Hematopoietic multipotent progenitor cell treated with erythropoietin and hydrocortisone succinate and interleukin-3 and kit ligand, for 17 days (in vitro differentiated cells): ENCODE measurements at regions not wholly inside any gene's neighbourhood (a gene's known extent, or its start where the extent isn't known, plus 50 kb on each side); places are given as distances from the start of the nearest gene placed in this dataset.
"Not testable (repeated sequence)": the region's sequence is repeated elsewhere in the genome, so short reads cannot be mapped to it uniquely, and the experiment has no call there.

ENCODE experiments used
- DNase-seq: peaks from one replicate; pipeline ENCODE4 v3.0.0-alpha.2; 2015; ENCODE audit warnings: low spot score

DNA sequence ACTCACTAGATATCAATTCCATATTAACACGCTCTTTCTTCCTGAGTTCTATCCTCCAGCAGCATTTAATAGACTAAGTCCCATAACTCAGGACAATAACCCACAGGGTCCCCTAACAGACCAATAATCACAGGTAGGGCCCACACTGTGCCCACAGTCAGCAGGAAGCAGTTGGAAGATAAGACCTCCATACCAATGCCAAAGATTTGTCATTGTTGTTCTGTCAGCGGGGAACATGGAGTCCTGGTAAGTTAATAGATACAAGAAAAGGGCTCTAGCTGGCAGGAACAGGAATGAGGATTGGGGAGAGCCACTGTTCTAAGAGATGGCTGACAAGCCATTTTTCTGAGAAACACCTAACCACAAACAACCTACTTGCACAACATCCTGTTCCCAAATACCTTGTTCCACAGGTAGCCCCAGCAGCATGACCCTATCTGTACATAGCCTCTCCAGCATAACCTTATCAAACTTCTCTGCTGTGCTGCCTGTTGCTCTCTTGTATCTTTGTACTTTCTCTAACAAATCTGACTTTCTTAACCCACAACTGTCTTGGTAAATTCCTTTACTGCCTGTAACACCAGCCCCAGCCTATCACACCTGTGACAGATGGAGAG lies 142.0 kb upstream of the KCNJ15 start:
- no peak for DNase-seq

DNA sequence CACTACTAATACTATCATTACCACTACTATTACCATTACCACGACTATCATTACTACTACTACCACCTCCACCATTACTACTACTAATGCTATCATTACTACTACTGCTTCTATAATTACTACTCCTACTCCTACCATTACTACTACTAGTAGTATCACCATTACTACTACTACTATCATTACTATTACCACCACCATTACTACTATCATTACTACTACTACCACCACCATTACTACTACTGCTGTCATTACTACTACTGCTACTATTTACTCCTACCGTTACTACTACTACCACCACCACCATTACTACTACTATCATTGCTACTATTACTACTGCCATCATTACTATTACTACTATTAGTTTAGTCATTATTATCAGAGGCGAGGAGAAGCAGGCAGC lies 140.9 kb upstream of the KCNJ15 start:
- DNase-seq: no peak

GRCh38 chr21:38119793-38120192 lies 137.0 kb upstream of the KCNJ15 start:
- no peak for DNase-seq

GRCh38 chr21:38120679-38120983 lies 136.2 kb upstream of the KCNJ15 start:
- DNase-seq: not testable (repeated sequence)

GRCh38 chr21:38120984-38121855 lies 135.6 kb upstream of the KCNJ15 start:
- no peak for DNase-seq

DNA sequence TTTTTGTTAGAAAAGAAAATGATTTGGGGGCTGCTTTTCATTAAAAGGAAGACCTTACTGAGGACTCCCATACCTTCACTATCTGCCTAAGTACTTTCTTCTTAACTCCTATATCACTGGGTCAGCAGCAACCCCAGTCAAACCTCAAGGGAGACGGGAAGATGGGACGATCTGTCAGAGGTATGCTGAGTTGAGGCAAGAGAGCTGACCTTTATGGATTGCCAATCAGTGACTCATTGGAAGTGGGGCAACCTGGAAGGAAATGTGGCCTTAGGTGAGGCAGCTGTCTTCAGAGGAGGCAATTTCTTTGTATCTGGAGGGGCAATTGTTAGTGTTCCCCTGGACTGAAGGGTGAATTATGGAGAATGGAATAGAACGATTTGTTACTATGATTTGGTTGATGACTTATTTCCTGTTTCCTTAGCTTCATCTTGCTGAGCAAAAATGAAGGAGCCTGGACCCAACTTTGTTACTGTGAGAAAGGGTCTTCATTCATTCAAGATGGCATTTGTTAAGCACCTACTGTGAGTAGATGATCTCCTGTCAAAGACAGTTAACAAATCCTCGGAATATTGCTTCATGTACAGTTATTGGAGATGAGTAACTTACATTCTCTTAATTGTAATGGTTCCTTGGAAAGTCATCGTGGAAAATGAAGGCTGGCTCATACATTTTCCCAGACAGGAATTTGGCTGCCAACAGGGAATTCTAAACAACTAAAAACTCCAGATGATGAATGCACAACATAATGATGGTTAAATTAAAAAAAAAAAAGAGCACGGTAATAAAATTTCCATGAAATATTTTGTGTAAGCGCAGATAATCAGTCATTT lies 134.7 kb upstream of the KCNJ15 start:
- no peak for DNase-seq

GRCh38 chr21:38123626-38124025 lies 133.2 kb upstream of the KCNJ15 start:
- no peak for DNase-seq

- DNase-seq: no peak
Observed at GRCh38 chr21:38126666-38127303, 130.0 kb upstream of the KCNJ15 start.

DNA sequence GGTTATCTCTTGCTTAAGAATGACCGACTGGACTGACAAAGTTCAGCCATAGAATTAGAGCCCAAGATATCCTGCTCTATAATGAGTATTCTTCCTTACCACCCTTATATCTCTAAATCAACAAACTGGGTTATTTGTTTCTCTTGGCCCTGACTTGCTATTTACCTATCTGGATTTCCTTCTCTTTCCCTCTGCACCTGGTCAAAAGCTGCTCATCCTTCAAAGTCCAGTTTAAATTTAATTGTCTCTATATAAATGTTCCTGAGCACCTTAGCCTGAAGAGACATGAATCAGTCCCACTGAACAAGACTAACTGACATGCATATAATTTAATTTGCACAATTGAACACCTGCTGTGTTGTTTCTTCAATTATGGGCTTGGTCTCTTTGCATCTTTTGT lies 127.1 kb upstream of the KCNJ15 start:
- no peak for DNase-seq

GRCh38 chr21:38133240-38133639 lies 123.6 kb upstream of the KCNJ15 start:
- no peak for DNase-seq

- DNase-seq: no peak
Observed at GRCh38 chr21:38134084-38134873, 122.5 kb upstream of the KCNJ15 start.

DNA sequence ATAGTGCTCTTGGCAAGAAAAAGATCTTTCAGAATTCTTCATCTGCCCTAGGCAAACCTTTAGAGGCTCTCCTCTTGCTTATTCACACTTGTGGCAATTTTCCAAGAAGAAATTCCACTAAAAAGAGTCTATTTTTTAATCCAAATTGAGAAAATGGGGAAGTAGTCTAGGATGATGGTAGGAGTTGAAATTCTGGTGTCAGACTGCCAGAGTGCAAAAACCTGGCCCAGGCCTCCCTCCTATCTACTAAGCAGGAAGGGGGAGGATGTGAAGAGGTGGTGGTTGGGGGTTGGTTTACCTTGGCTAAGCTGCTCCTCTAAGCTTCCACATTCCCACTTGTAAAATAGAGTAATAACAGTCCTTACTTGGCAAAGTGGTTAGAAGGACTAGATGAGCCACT lies 120.6 kb upstream of the KCNJ15 start:
- no peak for DNase-seq

DNA sequence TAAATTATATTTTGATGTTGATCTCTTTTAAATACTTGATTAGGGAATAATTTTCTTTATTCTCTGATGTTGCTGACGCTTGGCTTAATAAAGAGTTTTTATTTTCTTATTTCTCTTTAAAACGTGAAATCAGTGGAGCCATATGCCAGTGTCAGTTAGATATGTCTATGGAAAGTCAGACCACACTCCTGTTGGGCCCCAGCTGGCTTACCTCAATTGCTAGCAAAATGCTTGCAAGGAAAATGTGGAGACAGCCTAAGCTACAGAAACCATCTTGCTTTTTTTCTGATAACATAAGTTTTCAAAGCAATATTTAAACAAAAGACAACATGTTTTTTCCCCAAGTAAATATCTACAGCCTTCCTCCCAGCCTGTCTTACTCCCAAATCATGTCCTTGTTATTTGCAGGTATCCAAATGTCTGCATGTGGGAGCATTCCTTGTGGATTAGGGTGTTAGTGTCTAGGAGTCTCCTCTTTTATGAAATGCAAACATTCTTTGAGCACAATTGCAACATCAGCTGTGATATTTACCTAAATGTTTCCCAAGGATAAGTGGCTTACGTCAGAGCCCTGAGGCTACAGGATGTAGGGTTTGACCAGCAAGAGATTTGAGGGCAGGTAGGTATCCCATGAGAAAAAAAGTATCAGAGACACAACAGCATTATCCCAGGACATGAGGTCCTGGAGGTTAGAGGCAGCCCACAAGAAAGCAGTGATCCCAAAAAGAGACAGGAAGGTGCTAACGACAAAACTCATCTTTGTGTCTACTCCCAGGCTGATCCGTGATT lies 117.2 kb upstream of the KCNJ15 start:
- no peak for DNase-seq

GRCh38 chr21:38140207-38140903 lies 116.4 kb upstream of the KCNJ15 start:
- no peak for DNase-seq

DNA sequence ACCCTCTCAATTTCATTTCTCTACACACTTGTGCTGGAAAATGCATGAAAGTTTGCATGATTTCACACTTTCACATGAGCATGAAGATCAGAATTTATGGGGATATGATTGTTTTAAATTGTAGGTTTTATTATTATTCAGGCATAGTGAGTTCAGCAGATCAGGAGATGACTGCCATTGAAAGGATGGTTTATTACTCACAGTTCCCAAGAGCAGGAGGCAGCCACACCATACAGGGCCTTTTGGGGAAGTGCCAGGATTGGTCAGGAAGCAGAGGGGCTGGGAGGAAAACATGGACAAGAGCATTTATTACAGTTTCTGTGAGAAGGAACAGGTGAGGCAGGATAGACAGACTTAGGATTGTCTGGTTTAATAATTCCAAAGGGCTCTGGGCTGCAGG lies 114.6 kb upstream of the KCNJ15 start:
- DNase-seq: no peak

DNA sequence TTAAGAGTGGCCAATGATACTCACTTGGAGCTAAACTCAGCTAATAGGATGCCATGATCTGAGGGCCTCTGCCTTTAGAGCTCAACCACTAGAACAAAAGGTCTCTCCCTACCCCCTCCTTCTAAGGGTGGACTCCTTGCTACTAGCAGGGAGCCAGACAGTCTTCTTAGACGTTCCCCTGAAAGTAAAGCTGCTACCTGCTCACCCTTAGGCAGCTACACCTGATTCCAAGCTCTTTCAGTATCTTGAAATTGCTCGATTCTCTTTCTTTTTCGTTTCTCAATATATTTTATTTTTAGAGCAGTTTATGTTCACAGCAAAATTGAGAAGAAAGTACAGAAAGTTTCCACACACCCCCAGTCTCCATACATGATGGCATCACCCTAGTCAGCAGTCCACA lies 112.6 kb upstream of the KCNJ15 start:
- no peak for DNase-seq

DNA sequence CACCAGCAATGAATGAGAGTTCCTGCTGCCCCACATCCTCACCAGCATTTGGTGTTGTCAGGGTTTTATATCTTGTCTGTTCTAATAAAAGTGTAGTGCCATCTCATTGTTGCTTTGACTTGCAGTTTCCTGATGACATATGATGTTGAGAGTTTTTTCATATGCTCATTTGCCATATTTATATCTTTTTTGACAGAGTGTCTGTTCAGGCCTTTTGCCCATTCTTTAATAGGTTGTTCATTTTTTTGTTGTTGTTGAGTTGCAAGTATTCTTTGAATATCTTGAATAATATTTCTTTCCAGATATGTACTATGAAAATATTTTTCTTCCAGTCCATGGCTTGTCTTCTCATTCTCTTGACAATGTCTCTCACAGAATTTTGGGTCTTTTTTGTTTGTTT lies 111.7 kb upstream of the KCNJ15 start:
- no peak for DNase-seq

GRCh38 chr21:38147391-38147790 lies 109.4 kb upstream of the KCNJ15 start:
- no peak for DNase-seq

- DNase-seq: no peak
Observed at GRCh38 chr21:38148046-38148445, 108.7 kb upstream of the KCNJ15 start.

DNA sequence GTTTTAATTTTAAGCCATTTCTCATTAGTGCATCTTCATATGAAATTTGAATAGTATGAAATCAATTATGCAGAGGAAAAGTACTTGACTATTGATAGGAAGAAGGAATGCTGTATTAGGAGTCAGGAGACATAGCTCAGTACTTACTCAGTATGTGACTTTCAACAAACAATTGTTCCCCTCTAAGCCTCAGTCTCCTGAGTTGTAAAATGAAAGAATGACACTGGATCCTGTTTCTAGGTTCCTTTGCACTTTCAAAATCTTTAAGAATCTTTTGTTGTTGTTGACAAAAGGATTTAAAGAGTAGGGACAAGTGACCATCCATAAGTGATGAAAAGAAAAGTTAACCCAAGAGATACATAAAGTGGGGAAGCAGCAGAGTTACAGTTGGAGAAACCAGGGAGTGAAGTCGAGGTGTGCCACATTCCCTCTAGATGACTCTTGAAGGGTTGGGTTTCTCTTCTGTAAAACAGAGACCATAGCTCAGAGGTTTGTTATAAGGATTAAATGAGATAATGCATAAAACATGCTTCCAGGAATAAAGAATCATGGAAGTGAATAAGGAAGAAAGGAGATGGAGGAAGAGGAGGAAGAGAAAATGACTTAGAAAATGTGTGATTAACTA lies 105.7 kb upstream of the KCNJ15 start:
- no peak for DNase-seq
